ENCODE measurements at regions not wholly inside any gene's neighbourhood (a gene's known extent, or its start where the extent isn't known, plus 50 kb on each side); places are given as distances from the start of the nearest gene placed in this dataset.

DNA sequence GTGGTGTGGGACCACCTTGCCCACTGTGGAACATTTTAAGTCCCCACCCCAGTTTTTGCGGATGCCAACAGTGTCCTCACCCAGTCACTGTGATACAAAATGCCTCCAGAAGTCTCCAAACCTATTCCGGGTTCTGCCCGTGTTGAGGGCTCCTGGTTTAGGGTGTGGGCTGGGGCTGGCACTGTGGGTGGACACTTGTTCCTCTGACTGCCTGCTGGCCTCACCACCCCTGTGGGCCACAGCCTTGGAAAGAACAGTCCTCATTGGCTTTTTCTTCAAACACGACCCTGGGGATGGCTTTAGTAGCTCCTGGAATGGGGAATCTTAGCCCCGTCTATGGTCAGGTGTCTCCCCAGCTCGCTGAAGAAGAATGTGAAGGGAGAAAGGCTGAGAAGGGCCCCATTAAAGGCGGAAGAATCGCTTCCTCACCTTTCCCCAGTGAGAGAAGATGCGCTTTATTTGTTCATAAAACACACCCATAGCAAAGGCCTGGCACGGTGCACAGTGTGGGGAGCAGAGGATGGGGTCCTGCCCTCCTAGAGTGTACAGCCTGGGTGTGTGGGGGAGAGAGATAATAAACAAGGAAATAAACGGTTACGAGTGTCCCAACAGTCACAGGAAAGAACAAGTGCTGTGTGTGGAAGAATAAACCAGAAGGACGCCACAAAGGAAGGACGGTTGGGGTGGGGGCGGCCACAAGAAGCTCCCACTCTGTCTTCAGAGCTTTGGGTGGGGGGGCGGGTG is 56.3 kb upstream of the SLC22A11 start:
- H3K56ac ChIP-seq (ENCODE audit: extremely low read depth, insufficient read depth, low read length) = no peak overlapping the region
- no peak overlapping the region for H4K8ac ChIP-seq (ENCODE audit: low read depth in 2 of 2, low read length in 2 of 2)
- no peak overlapping the region for H3K23ac ChIP-seq (ENCODE audit: low read depth, low read length)
- no peaks in the 10 kb centered on the region for H3K9me1 ChIP-seq (ENCODE audit: insufficient read depth, low read length)
- no TSS peak for BruUV-seq (replicated peaks)
- H4K5ac ChIP-seq (ENCODE audit: low read depth, low read length) = no peak overlapping the region
- ChIA-PET POLR2A (ENCODE audit: unreplicated experiment) (no interaction called here), CTCF (no interaction called here)
- H3K4ac ChIP-seq (ENCODE audit: low read depth, low read length) = no peak overlapping the region
- dilution Hi-C loops (cut with HindIII; ENCODE audit: low sequenced_read_pairs, unreplicated experiment) = no loop called here
- no peak overlapping the region for H2AK9ac ChIP-seq (replicated peaks; ENCODE audit: low read depth, low read length, poor library complexity)
- no peak overlapping the region for H3K27ac ChIP-seq (ENCODE audit: insufficient read depth, low read length)
- no peaks in the 10 kb centered on the region for H3K36me3 ChIP-seq (ENCODE audit: control insufficient read depth, insufficient read depth, low read length)
- no peak overlapping the region for H2BK120ac ChIP-seq (ENCODE audit: low read depth, low read length)
- DNase-seq (no peak), ATAC-seq (ENCODE audit: low read depth) (no peak)
- TF ChIP-seq, protein P1, sequence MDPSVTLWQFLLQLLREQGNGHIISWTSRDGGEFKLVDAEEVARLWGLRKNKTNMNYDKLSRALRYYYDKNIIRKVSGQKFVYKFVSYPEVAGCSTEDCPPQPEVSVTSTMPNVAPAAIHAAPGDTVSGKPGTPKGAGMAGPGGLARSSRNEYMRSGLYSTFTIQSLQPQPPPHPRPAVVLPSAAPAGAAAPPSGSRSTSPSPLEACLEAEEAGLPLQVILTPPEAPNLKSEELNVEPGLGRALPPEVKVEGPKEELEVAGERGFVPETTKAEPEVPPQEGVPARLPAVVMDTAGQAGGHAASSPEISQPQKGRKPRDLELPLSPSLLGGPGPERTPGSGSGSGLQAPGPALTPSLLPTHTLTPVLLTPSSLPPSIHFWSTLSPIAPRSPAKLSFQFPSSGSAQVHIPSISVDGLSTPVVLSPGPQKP (IDR thresholded peaks at IDR 0.05; ENCODE audit: borderline replicate concordance, low read depth, low read length) = no peak
- TF ChIP-seq RAD21 (IDR thresholded peaks at IDR 0.05; ENCODE audit: low read length) (no peak), SMC3 (IDR thresholded peaks at IDR 0.05; ENCODE audit: low read depth, low read length) (no peak), POLR2A (IDR thresholded peaks at IDR 0.05; ENCODE audit: low read depth, low read length) (no peak), CEBPB (IDR thresholded peaks at IDR 0.05; ENCODE audit: low read depth, low read length) (no peak), CHD1 (IDR thresholded peaks at IDR 0.05; ENCODE audit: low read depth, low read length) (no peak), BHLHE40 (IDR thresholded peaks at IDR 0.05; ENCODE audit: low read depth, low read length) (no peak), MXI1 (IDR thresholded peaks at IDR 0.05; ENCODE audit: borderline replicate concordance, low read depth, low read length) (no peak), RFX5 (IDR thresholded peaks at IDR 0.05; ENCODE audit: low read depth, low read length) (no peak), MAZ (IDR thresholded peaks at IDR 0.05; ENCODE audit: borderline replicate concordance, low read depth, low read length) (no peak), MAFK (IDR thresholded peaks at IDR 0.05; ENCODE audit: low read depth, low read length) (no peak)
- TF ChIP-seq, protein P2, sequence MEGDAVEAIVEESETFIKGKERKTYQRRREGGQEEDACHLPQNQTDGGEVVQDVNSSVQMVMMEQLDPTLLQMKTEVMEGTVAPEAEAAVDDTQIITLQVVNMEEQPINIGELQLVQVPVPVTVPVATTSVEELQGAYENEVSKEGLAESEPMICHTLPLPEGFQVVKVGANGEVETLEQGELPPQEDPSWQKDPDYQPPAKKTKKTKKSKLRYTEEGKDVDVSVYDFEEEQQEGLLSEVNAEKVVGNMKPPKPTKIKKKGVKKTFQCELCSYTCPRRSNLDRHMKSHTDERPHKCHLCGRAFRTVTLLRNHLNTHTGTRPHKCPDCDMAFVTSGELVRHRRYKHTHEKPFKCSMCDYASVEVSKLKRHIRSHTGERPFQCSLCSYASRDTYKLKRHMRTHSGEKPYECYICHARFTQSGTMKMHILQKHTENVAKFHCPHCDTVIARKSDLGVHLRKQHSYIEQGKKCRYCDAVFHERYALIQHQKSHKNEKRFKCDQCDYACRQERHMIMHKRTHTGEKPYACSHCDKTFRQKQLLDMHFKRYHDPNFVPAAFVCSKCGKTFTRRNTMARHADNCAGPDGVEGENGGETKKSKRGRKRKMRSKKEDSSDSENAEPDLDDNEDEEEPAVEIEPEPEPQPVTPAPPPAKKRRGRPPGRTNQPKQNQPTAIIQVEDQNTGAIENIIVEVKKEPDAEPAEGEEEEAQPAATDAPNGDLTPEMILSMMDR (conservative IDR thresholded peaks at IDR 0.05; ENCODE audit: low read depth, low read length) = no peak
- TF ChIP-seq, protein P3, sequence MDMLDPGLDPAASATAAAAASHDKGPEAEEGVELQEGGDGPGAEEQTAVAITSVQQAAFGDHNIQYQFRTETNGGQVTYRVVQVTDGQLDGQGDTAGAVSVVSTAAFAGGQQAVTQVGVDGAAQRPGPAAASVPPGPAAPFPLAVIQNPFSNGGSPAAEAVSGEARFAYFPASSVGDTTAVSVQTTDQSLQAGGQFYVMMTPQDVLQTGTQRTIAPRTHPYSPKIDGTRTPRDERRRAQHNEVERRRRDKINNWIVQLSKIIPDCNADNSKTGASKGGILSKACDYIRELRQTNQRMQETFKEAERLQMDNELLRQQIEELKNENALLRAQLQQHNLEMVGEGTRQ (IDR thresholded peaks at IDR 0.05; ENCODE audit: low read depth, low read length) = no peak
- no peak overlapping the region for H2BK15ac ChIP-seq (ENCODE audit: low read depth, low read length)
- H2AFZ ChIP-seq (replicated peaks; ENCODE audit: low read length, poor library complexity) = no peak overlapping the region
- H3K4me1 ChIP-seq (ENCODE audit: control insufficient read depth, insufficient read depth, low read length) = no peaks in the 10 kb centered on the region
- no CpG with 5 or more reads among the region's 16 CpGs for WGBS, 2 experiments (ENCODE audit: extremely low coverage in 2 of 2, insufficient read length in 1 of 2)
- intact Hi-C loops (cut with micrococcal nuclease) = no loop called here
- in situ Hi-C loops (cut with MboI; ENCODE audit: low sequenced_read_pairs) = no loop called here
- no peak overlapping the region for H2AK5ac ChIP-seq (ENCODE audit: low read depth, low read length)
- H3K79me1 ChIP-seq (ENCODE audit: low read depth in 1 of 2, low read length in 2 of 2) = no peaks in the 10 kb centered on the region
- no peaks in the 10 kb centered on the region for H4K20me1 ChIP-seq (ENCODE audit: insufficient read depth, low read length)
- no peak overlapping the region for H3K4me2 ChIP-seq (ENCODE audit: low read depth, low read length)
- H2BK5ac ChIP-seq (ENCODE audit: low read depth, low read length, poor library complexity, severe bottlenecking) = no peak overlapping the region
- no peak overlapping the region for H3K18ac ChIP-seq (ENCODE audit: low read depth, low read length)
- no peak overlapping the region for H3K9ac ChIP-seq (ENCODE audit: low read depth, low read length)
- no peak overlapping the region for H3K4me3 ChIP-seq (ENCODE audit: insufficient read depth, low read depth, low read length)
- H3K27me3 ChIP-seq (ENCODE audit: control insufficient read depth, insufficient read depth, low read length) = peaks cover 29% of the 10 kb centered on the region
- H4K91ac ChIP-seq (ENCODE audit: insufficient read depth, low read depth, low read length) = no peak overlapping the region
- no peak overlapping the region for H3K14ac ChIP-seq (replicated peaks; ENCODE audit: low read depth, low read length)
- H3K9me3 ChIP-seq (ENCODE audit: control insufficient read depth, insufficient read depth, low read length) = no peaks in the 10 kb centered on the region
- no peak overlapping the region for H2BK20ac ChIP-seq (ENCODE audit: low read depth, low read length)
